ENCODE measurements at regions not wholly inside any gene's neighbourhood (a gene's known extent, or its start where the extent isn't known, plus 50 kb on each side); places are given as distances from the start of the nearest gene placed in this dataset.

- 76% methylated on average over 3 of the region's 3 CpGs; no CpG with 5 or more reads in 1 of the 2 experiments for WGBS, 2 experiments (ENCODE audit: extremely low coverage in 1 of 2, insufficient coverage in 1 of 2, insufficient read length in 1 of 2, insufficient replicate concordance in 2 of 2, low coverage in 1 of 2, low lambda C conversion rate in 2 of 2, missing lambda C conversion rate in 1 of 2)
- Histone ChIP-seq H3K9me3 (ENCODE audit: insufficient read depth in 2 of 2, low read depth in 1 of 2, low read length in 1 of 2) (no peaks in the 10 kb centered on the region), H2BK5ac (ENCODE audit: low read depth, low read length) (no peak overlapping the region), H3K27me3 (replicated peaks in 1 of 4; ENCODE audit: control insufficient read depth in 3 of 4, extremely low read depth in 1 of 4, insufficient read depth in 3 of 4, low read length in 3 of 4) (no peaks in the 10 kb centered on the region), H2BK20ac (ENCODE audit: low read length) (no peak overlapping the region), H3K4ac (replicated peaks; ENCODE audit: insufficient read length, low read depth, low read length) (no peak overlapping the region), H3K9ac (replicated peaks in 1 of 4; ENCODE audit: extremely low read depth in 1 of 4, low read depth in 3 of 4, low read length in 3 of 4) (no peak overlapping the region), H2BK15ac (ENCODE audit: low read length) (no peak overlapping the region), H4K8ac (ENCODE audit: extremely low read depth, insufficient read depth, low read length) (no peak overlapping the region), H3K4me1 (replicated peaks in 1 of 4; ENCODE audit: control insufficient read depth in 3 of 4, insufficient read depth in 4 of 4, low read length in 3 of 4) (no peaks in the 10 kb centered on the region), H3K79me2 (ENCODE audit: control insufficient read depth in 1 of 2, insufficient read depth in 2 of 2, low read length in 2 of 2) (no peaks in the 10 kb centered on the region), H4K20me1 (replicated peaks in 1 of 2; ENCODE audit: control insufficient read depth in 1 of 2, insufficient read depth in 2 of 2, low read length in 2 of 2) (no peaks in the 10 kb centered on the region), H3K79me1 (ENCODE audit: low read depth, low read length) (no peaks in the 10 kb centered on the region), H3K18ac (ENCODE audit: extremely low read depth, low read length) (no peak overlapping the region), H3K36me3 (ENCODE audit: control insufficient read depth in 2 of 4, insufficient read depth in 4 of 4, low read length in 3 of 4) (no peaks in the 10 kb centered on the region), H2AFZ (ENCODE audit: low read length) (no peak overlapping the region), H4K5ac (ENCODE audit: insufficient read length, low read depth, low read length) (no peak overlapping the region), H3K4me3 (ENCODE audit: extremely low read depth in 1 of 4, insufficient read depth in 2 of 4, low read depth in 3 of 4, low read length in 4 of 4) (no peak overlapping the region), H3K27ac (ENCODE audit: low read depth, low read length) (no peak overlapping the region), H3K14ac (ENCODE audit: insufficient read length) (no peak overlapping the region), H3K23me2 (ENCODE audit: low read depth, low read length) (no peaks in the 10 kb centered on the region), H4K91ac (replicated peaks; ENCODE audit: insufficient read length, low read length) (no peak overlapping the region), H3K56ac (replicated peaks; ENCODE audit: insufficient read length, low read depth, low read length) (no peak overlapping the region), H2AK5ac (ENCODE audit: low read depth, low read length) (no peak overlapping the region), H2BK12ac (ENCODE audit: low read depth, low read length) (no peak overlapping the region), H3K23ac (ENCODE audit: insufficient read length) (no peak overlapping the region), H2BK120ac (replicated peaks; ENCODE audit: low read depth, low read length) (no peak overlapping the region), H3K4me2 (ENCODE audit: insufficient read depth in 1 of 2, low read depth in 2 of 2, low read length in 2 of 2) (no peak overlapping the region)
- POLR2A ChIA-PET (ENCODE audit: partially characterized antibody), result no interaction called here
- FAIRE-seq (no peak), DNase-seq (ENCODE audit: low read depth in 1 of 2, low spot score in 2 of 2) (no peak)
- CTCF ChIA-PET (ENCODE audit: partially characterized antibody), result interaction anchor here (1.3 kb wide), 1 partner anchor 34 kb away, joined by 3 read pairs; no protein-coding TSS in a partner anchor
- no peak for TF ChIP-seq CHD7 (IDR thresholded peaks at IDR 0.05; ENCODE audit: insufficient replicate concordance, low read length)
These were observed 303.2 kb downstream of the RWDD3 start for GRCh38 chr1:95537176-95537575.

All from H1 (cell line).